Ishikawa (cell line): ENCODE measurements at regions not wholly inside any gene's neighbourhood (a gene's known extent, or its start where the extent isn't known, plus 50 kb on each side); places are given as distances from the start of the nearest gene placed in this dataset.

Experiments
- CEBPB ChIP-seq: IDR thresholded peaks from 2 replicates; pipeline ENCODE4 v1.6.1; 2012
- CREB1 ChIP-seq: IDR thresholded peaks from 2 replicates; pipeline ENCODE4 v1.6.1; 2012; ENCODE audit warnings: low read depth
- EGR1 ChIP-seq: IDR thresholded peaks from 2 replicates; pipeline ENCODE4 v1.6.1; 2012
- EP300 ChIP-seq: IDR thresholded peaks from 2 replicates; pipeline ENCODE4 v1.6.1; 2012; ENCODE audit warnings: borderline replicate concordance
- FOXM1 ChIP-seq: IDR thresholded peaks from 2 replicates; pipeline ENCODE4 v1.6.1; 2012; ENCODE audit warnings: low read depth, borderline replicate concordance
- NFIC ChIP-seq: IDR thresholded peaks from 2 replicates; pipeline ENCODE4 v1.6.1; 2012
- RAD21 ChIP-seq: IDR thresholded peaks from 2 replicates; pipeline ENCODE4 v1.6.1; 2012; ENCODE audit warnings: low read depth
- TAF1 ChIP-seq: IDR thresholded peaks from 2 replicates; pipeline ENCODE4 v1.6.1; 2012; ENCODE audit warnings: low read depth, mild to moderate bottlenecking
- TCF12 ChIP-seq: IDR thresholded peaks from 2 replicates; pipeline ENCODE4 v1.6.1; 2012; ENCODE audit warnings: low read depth
- TEAD4 ChIP-seq: IDR thresholded peaks from 2 replicates; pipeline ENCODE4 v1.6.1; 2012
- YY1 ChIP-seq: IDR thresholded peaks from 2 replicates; pipeline ENCODE4 v1.6.1; 2012; ENCODE audit warnings: low read depth
- ZBTB7A ChIP-seq: IDR thresholded peaks from 2 replicates; pipeline ENCODE4 v1.6.1; 2012; ENCODE audit warnings: low read depth
- TF ChIP-seq, protein P1 (sequence below): IDR thresholded peaks from 2 replicates; pipeline ENCODE4 v1.6.1; 2012
- TF ChIP-seq, protein P2 (sequence below): IDR thresholded peaks from 2 replicates; pipeline ENCODE4 v1.6.1; 2012
- TF ChIP-seq, protein P3 (sequence below): IDR thresholded peaks from 2 replicates; pipeline ENCODE4 v1.6.1; 2012; ENCODE audit warnings: low read depth, mild to moderate bottlenecking

DNA sequence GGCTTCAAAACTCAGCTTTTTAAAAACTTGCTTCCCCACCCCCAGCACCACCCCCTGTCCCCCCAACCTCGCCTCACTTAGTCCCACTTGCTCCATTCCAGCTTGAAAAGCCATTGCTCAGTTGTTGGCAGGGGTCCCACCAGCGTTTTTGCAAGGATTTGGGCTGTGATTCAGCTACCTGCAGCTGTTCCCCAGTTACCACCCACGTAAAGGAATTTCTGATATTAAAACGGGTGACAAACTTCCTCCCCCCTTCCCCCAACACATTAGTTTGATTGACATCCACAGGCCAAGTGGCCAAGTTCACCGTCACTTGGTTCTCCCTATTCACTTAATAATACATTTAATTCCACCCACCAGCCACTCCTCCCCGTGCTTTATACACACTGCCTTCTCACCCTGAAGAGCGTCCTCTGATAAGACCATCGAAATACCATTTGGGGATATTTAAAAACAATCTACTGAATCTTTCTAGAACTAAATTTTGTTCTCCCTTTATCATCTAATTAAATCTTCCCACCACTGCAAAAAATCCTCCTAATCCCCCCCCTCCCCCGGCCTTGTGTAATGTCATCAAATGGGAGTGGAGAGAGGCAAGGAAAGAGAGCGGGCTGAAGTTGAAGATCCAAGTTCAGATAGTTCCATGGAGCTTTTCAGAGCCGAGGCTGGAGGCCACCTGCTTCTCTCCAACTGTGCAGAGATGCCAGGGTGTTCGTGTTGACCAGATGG, 55.1 kb downstream of the SOX9 start:
- TF ChIP-seq, protein P1, sequence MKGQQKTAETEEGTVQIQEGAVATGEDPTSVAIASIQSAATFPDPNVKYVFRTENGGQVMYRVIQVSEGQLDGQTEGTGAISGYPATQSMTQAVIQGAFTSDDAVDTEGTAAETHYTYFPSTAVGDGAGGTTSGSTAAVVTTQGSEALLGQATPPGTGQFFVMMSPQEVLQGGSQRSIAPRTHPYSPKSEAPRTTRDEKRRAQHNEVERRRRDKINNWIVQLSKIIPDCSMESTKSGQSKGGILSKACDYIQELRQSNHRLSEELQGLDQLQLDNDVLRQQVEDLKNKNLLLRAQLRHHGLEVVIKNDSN: no peak
- TF ChIP-seq EP300 (peak; percentile 85), CREB1 (no peak; the same call in 1 of the 2 replicates), ZBTB7A (no peak), TAF1 (no peak), FOXM1 (peak; percentile 63; the same call in 1 of the 2 replicates), NFIC (peak; percentile 89), RAD21 (no peak; the same call in 1 of the 2 replicates), EGR1 (peak; percentile 94), TCF12 (peak; percentile 83), CEBPB (peak; percentile 57; the same call in 1 of the 2 replicates), TEAD4 (peak; percentile 84), YY1 (no peak)
- TF ChIP-seq, protein P2, sequence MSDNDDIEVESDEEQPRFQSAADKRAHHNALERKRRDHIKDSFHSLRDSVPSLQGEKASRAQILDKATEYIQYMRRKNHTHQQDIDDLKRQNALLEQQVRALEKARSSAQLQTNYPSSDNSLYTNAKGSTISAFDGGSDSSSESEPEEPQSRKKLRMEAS: 0 out of 2 replicates have a peak, but pooled peaks have one; percentile 22
- TF ChIP-seq, protein P3, sequence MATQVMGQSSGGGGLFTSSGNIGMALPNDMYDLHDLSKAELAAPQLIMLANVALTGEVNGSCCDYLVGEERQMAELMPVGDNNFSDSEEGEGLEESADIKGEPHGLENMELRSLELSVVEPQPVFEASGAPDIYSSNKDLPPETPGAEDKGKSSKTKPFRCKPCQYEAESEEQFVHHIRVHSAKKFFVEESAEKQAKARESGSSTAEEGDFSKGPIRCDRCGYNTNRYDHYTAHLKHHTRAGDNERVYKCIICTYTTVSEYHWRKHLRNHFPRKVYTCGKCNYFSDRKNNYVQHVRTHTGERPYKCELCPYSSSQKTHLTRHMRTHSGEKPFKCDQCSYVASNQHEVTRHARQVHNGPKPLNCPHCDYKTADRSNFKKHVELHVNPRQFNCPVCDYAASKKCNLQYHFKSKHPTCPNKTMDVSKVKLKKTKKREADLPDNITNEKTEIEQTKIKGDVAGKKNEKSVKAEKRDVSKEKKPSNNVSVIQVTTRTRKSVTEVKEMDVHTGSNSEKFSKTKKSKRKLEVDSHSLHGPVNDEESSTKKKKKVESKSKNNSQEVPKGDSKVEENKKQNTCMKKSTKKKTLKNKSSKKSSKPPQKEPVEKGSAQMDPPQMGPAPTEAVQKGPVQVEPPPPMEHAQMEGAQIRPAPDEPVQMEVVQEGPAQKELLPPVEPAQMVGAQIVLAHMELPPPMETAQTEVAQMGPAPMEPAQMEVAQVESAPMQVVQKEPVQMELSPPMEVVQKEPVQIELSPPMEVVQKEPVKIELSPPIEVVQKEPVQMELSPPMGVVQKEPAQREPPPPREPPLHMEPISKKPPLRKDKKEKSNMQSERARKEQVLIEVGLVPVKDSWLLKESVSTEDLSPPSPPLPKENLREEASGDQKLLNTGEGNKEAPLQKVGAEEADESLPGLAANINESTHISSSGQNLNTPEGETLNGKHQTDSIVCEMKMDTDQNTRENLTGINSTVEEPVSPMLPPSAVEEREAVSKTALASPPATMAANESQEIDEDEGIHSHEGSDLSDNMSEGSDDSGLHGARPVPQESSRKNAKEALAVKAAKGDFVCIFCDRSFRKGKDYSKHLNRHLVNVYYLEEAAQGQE: no peak

GRCh38 chr17:72176516-72176851, 55.7 kb downstream of the SOX9 start:
- no peak for TF ChIP-seq TCF12
- TF ChIP-seq, protein P1: no peak
- TF ChIP-seq, protein P2: 0 out of 2 replicates have a peak, but pooled peaks have one; percentile 1
- TF ChIP-seq YY1: 0 out of 2 replicates have a peak, but pooled peaks have one; percentile 7

GRCh38 chr17:72176951-72177660, 56.3 kb downstream of the SOX9 start:
- TF ChIP-seq EGR1: no peak
- peak; percentile 77; the same call in 1 of the 2 replicates for TF ChIP-seq EP300
- no peak for TF ChIP-seq CREB1
- TF ChIP-seq FOXM1: 0 out of 2 replicates have a peak, but pooled peaks have one; percentile 52
- peak; percentile 78 for TF ChIP-seq TEAD4
- peak; percentile 97 for TF ChIP-seq NFIC
- 0 out of 2 replicates have a peak, but pooled peaks have one; percentile 1 for TF ChIP-seq YY1
- TF ChIP-seq, protein P1: 0 out of 2 replicates have a peak, but pooled peaks have one; percentile 1
- peak; percentile 94 for TF ChIP-seq TCF12

GRCh38 chr17:72177738-72178137, 56.9 kb downstream of the SOX9 start:
- TF ChIP-seq NFIC (no peak), TCF12 (no peak), RAD21 (no peak), EGR1 (no peak), CEBPB (no peak), YY1 (no peak), CREB1 (no peak), EP300 (no peak)
- TF ChIP-seq, protein P1: no peak
- TF ChIP-seq, protein P2: no peak
- TF ChIP-seq, protein P3: no peak
